ENCODE measurements at regions not wholly inside any gene's neighbourhood (a gene's known extent, or its start where the extent isn't known, plus 50 kb on each side); places are given as distances from the start of the nearest gene placed in this dataset.

- DNase-seq (ENCODE audit: low spot score) (no peak), ATAC-seq (ENCODE audit: insufficient number of reproducible peaks, low FRiP score, low read depth) (no peak)
- TF ChIP-seq CTCF (IDR thresholded peaks at IDR 0.05), result no peak
- Histone ChIP-seq H3K27me3 (replicated peaks; ENCODE audit: insufficient read depth) (no peaks in the 10 kb centered on the region), H3K4me3 (no peak overlapping the region), H3K4me1 (ENCODE audit: control insufficient read depth in 1 of 2, low read depth in 2 of 2) (no peaks in the 10 kb centered on the region), H3K27ac (no peak overlapping the region), H3K36me3 (no peaks in the 10 kb centered on the region), H3K9me3 (no peaks in the 10 kb centered on the region)
Measured at GRCh38 chr18:27780061-27780745, 396.7 kb downstream of the CDH2 start.

- Histone ChIP-seq H3K27me3 (replicated peaks; ENCODE audit: insufficient read depth) (no peaks in the 10 kb centered on the region), H3K4me1 (ENCODE audit: control insufficient read depth in 1 of 2, low read depth in 2 of 2) (no peaks in the 10 kb centered on the region), H3K4me3 (no peak overlapping the region), H3K9me3 (no peaks in the 10 kb centered on the region), H3K27ac (no peak overlapping the region), H3K36me3 (no peaks in the 10 kb centered on the region)
- TF ChIP-seq CTCF (IDR thresholded peaks at IDR 0.05), result no peak
- ATAC-seq (ENCODE audit: insufficient number of reproducible peaks, low FRiP score, low read depth), result no peak
- DNase-seq (ENCODE audit: low spot score), result no peak
Measured at GRCh38 chr18:27778925-27779324, 398.0 kb downstream of the CDH2 start.

- DNase-seq (ENCODE audit: low spot score) (no peak), ATAC-seq (ENCODE audit: insufficient number of reproducible peaks, low FRiP score, low read depth) (no peak)
- Histone ChIP-seq H3K27ac (no peak overlapping the region), H3K27me3 (replicated peaks; ENCODE audit: insufficient read depth) (no peaks in the 10 kb centered on the region), H3K9me3 (no peaks in the 10 kb centered on the region), H3K4me1 (ENCODE audit: control insufficient read depth in 1 of 2, low read depth in 2 of 2) (no peaks in the 10 kb centered on the region), H3K4me3 (no peak overlapping the region), H3K36me3 (no peaks in the 10 kb centered on the region)
- TF ChIP-seq CTCF (IDR thresholded peaks at IDR 0.05), result peak; percentile 14
Measured at GRCh38 chr18:27778441-27778840, 398.5 kb downstream of the CDH2 start.

GRCh38 chr18:27772081-27772480, 404.8 kb downstream of the CDH2 start:
- H3K27me3 ChIP-seq (replicated peaks; ENCODE audit: insufficient read depth), result no peaks in the 10 kb centered on the region
- no peaks in the 10 kb centered on the region for H3K9me3 ChIP-seq
- H3K36me3 ChIP-seq, result no peaks in the 10 kb centered on the region
- DNase-seq (ENCODE audit: low spot score) (no peak), ATAC-seq (ENCODE audit: insufficient number of reproducible peaks, low FRiP score, low read depth) (no peak)
- H3K27ac ChIP-seq, result no peak overlapping the region
- H3K4me3 ChIP-seq, result no peak overlapping the region
- H3K4me1 ChIP-seq (ENCODE audit: control insufficient read depth in 1 of 2, low read depth in 2 of 2), result no peaks in the 10 kb centered on the region
- no peak for TF ChIP-seq CTCF (IDR thresholded peaks at IDR 0.05)

GRCh38 chr18:27771571-27771970, 405.4 kb downstream of the CDH2 start:
- Histone ChIP-seq H3K4me3 (no peak overlapping the region), H3K9me3 (no peaks in the 10 kb centered on the region), H3K27ac (no peak overlapping the region), H3K27me3 (replicated peaks; ENCODE audit: insufficient read depth) (no peaks in the 10 kb centered on the region), H3K4me1 (ENCODE audit: control insufficient read depth in 1 of 2, low read depth in 2 of 2) (no peaks in the 10 kb centered on the region), H3K36me3 (no peaks in the 10 kb centered on the region)
- DNase-seq (ENCODE audit: low spot score) (no peak), ATAC-seq (ENCODE audit: insufficient number of reproducible peaks, low FRiP score, low read depth) (no peak)
- no peak for TF ChIP-seq CTCF (IDR thresholded peaks at IDR 0.05)
